ENCODE measurements at regions not wholly inside any gene's neighbourhood (a gene's known extent, or its start where the extent isn't known, plus 50 kb on each side); places are given as distances from the start of the nearest gene placed in this dataset.
"Not testable (repeated sequence)": the region's sequence is repeated elsewhere in the genome, so short reads cannot be mapped to it uniquely, and the experiment has no call there.

DNA sequence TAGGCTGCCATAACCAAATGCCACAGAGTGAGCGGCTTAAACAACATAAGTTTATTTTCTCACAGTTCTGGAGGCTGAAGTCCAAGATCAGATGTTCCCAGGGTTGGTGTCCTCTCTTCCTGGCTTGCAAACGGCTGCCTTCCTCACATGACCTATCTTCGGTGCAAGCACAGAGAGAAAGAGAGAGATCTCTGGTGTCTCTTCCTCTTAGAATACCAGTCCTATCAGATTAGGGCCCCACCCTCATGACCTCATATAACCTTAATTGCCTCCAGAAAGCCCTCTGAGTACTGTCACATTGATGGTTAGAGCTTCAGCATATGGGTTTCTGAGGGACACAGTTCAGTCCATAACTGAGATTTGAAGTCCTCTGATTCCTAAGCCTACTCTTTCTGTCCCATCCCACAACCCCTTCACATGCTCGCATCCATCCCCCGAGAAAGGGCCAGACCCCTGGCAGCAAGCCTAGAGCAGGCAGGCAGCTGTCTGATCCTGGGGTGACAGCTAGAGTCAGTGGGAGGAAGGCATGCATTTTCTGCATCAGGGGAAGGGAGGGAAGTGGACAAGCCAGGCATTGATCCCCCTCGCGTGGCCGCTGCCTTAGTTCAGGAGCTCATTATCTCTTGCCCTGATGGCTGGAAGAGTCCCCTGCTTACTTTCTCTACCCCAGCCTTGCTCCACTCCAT lies 114.1 kb downstream of the FAR1 start:
- DNase-seq (ENCODE audit: low read depth) = no peak

DNA sequence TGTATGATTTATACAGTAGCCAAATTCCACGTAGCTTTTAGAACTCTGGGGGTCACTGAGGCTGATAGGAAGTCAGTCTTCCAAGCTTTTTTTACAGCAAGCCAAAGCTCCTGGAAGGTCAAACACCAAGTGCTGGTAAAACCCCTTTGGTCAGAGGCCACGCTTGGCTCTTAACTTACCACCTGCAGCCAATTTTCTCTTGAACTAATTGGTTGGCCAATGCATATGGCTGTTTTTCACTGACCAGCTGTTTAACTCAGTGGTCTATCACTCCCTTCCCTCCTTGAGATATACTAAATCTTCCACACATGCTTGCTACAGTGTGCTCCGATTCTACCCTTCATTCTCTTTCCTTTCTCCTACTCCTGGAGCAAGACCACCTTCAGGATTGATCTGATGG lies 116.0 kb downstream of the FAR1 start:
- DNase-seq (ENCODE audit: low read depth) = no peak

DNA sequence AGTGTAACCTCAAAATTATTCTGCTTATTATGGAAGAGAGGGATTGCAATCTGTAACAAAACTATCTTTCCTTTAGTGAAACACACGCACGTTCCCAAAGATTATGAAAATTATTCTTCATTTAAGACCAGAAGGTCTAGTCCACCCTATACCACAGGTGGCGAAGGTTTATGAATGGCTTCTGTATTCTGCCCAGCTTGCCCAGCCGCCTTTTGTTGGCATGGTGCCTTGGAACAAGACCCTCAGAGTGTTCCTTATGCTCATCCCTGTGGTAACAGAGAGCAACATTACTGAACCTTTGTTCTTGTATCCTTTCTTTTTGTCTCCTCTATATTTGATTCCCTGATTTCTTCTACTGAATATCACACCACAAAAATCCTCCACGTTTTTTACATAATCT lies 116.4 kb downstream of the FAR1 start:
- DNase-seq (ENCODE audit: low read depth) = no peak

DNA sequence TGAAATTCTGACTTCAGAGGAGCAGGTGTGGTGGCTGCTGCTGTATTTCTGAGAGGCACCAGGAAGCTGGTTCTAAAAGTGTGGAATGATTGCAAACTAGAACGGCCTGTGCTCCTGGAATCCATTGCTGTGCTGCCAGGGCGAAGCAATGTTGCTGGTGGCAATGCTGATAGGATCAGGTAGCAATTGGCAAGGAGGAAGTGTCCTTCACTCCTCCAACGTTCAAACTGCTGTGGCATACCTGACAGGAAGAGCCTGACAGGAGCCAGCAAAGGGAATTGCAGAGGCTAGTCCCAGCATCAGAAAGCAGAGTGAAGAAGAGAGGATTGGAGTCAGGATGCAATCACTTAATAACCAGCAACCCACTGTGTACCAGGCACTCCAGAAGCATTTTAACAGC lies 118.2 kb downstream of the FAR1 start:
- no peak for DNase-seq (ENCODE audit: low read depth)

DNA sequence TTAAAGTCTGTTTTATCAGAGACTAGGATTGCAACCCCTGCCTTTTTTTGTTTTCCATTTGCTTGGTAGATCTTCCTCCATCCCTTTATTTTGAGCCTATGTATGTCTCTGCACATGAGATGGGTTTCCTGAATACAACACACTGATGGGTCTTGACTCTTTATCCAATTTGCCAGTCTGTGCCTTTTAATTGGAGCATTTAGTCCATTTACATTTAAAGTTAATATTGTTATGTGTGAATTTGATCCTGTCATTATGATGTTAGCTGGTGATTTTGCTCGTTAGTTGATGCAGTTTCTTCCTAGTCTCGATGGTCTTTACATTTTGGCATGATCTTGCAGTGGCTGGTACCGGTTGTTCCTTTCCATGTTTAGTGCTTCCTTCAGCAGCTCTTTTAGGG lies 129.1 kb downstream of the FAR1 start:
- not testable (repeated sequence) for DNase-seq (ENCODE audit: low read depth)

DNA sequence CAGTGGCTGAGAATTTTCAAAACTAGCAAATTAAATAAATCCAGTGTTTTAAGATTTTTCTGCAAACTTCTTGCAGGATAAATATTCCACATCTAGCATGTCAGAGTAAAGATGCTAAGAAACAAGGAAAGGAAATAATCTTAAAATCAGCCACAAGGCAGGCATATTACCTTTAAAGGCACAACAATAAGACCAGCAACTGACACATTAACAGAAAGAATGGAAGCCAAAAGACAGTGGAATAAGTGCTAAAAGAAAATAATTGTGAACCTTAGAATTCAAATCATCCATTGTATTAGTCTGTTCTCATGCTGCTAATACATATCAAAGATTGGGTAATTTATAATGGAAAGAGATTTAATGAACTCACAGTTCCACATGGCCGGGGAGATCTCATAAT lies 132.4 kb downstream of the FAR1 start:
- DNase-seq (ENCODE audit: low read depth) = no peak

DNA sequence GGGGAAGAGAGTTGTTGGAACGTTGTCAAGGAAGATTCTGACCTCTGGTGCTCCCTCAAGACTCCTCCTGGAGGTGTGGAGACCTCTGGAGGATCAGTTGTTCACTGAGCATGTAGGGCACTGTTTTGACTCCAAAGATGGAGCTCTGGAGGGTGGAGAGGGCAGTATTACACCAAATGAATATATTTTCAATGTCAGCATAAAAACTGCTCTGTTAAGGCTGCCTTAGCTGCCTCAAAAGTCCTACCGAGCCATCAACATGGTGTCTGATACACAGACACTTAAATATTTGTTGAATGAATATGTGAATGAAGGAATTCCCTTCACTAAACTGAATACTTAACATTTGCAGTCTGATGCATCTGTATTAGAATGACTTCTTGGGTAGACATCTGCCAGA lies 144.2 kb upstream of the SPON1 start:
- no peak for DNase-seq (ENCODE audit: low read depth)

DNA sequence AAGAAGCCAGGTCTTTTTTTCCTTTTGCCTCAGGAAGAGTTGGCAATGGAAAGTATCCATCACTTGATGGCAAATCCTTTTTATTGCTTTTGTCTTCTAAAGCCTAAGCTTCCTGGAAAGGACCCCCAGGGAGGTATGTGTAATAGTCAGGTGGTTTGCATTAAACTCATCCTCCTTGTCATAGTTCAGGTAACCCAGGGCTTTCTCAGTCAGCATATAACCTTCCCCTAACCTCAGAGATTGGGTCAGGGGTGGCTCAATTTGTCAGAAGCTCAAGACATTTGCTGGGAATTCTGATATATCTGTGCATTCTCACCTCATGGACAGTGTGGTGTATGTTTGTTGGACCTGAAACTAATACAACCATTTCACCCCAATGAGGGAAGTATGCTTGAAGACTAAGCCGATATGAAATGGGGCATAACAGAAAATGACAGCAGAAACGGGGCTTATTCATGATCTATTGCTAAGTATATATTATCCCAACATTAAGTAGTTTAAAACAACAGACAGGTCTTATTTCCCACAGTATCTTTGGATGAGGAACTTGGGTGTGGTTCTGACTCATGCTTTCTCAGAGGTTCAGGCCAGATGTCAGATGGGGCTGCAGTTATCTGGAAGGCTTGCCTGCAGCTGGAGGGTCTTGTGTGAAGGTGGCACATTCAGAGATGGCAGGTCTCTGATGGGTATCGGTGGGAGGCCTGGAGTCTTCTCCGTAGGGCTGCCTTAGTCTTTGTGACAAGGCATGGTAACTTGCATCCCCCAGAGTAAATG lies 135.8 kb upstream of the SPON1 start:
- peak; percentile 31 for DNase-seq (ENCODE audit: low read depth)

DNA sequence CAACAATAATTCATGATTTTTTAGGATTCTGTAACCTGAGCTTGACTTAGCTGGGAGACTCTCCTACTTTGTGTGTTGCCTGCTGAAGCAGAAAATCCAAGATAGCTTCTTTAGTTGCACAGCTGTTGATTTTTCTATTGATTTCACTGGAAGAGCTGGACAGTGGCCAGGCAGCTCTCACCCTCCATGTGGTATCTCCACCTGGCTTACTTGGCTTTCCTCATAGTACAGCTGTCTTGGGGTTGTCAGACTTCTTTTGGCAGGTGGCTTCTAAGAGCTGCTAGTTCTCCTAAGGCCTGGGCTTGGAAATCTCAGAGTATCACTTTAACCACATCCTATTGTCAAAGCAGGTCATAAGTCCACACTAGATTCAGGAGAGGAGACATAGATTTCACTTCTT lies 130.8 kb upstream of the SPON1 start:
- no peak for DNase-seq (ENCODE audit: low read depth)

DNA sequence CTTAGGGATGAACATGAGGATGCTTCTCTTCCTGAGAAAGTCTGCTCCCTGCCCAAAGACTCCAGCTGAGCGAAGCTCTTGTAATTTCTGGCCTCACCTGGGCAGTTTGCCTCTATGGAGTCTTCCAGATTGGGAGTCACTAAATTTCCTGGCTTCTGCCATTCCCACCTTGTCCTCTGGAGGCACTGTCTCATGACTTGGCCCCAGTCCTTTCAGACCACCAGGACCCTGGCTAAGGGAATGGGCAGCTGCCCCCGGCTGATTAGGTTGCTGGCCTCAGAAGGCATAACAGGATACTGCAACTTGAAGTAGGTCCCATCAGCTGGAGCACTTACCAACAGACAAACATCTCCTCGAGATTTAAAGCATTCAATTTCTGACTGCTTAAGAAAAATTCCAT lies 128.1 kb upstream of the SPON1 start:
- no peak for DNase-seq (ENCODE audit: low read depth)

DNA sequence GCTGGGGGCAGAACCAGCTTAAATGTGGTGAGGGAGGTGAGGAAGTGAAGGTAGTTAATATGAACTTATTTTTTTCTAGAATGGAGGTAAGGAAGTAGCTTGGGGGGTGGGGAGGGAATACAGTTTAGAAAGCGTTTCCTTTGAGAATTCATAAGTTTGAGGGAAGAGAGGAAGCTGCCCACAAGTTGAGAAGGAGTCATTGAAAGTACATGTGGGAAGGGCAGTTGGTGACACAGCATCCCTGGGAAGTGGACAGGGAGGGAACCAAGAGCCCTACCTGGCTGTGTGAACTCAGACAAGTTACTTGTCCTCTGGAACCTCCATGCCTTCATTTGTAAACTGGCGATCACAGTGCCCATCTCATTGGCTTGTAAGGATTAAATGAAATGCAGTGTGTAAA lies 125.9 kb upstream of the SPON1 start:
- no peak for DNase-seq (ENCODE audit: low read depth)

DNA sequence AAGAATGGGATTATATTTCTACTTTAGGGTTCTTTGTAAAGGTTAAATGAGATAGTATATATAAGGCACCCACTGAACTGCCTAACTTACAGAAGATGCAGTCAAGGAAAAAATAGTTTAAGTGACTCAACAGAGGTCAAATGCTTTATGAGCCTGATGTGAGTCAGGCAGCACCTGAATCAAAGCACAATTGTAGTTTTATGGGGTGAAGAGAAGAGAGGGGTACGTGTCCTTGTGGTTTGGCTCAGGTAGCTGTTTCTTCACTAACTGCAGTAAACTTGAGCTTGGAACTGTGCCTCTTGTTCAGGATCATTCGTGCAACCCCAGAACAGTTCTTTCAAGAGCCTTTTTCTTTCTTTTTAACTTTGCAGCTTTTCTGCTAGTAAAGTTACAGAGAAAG lies 125.2 kb upstream of the SPON1 start:
- peak; percentile 14 for DNase-seq (ENCODE audit: low read depth)

DNA sequence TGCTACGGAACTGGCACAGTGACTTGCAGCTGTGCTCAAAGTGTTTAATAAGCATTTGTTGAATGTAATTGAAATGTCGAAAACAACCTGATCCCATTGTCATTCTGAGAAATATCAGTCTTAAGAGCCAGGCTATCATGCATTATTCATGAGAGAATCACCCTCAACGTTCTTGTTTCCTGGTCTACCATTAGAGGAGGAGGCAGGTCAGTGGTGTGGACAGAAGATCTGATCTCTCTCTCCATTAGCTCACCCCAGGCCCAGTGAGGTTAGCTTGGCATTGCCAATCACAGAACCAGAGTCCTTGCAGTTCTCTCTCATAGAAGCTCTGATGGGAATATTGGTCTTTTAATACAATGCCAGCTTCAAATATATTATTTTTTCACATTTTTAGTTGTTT lies 121.1 kb upstream of the SPON1 start:
- no peak for DNase-seq (ENCODE audit: low read depth)

DNA sequence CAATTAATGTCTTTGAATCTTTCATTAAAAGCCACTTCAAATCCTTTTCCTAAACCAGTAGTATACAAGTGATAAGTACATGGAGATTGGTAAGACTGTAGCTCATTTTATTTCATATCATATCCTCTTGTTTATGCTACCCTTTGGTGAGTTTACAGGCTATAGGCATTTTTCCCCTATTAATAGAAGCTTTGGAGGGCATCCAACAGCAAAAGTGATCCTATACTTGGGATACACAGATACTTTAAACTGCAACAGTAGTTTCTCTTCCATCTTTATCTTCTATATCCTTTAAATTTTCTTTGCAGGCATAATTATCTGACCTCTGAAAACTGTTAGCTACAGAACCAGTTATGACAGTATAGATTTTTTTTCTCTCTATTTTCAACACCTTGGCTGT lies 114.5 kb upstream of the SPON1 start:
- DNase-seq (ENCODE audit: low read depth) = no peak

DNA sequence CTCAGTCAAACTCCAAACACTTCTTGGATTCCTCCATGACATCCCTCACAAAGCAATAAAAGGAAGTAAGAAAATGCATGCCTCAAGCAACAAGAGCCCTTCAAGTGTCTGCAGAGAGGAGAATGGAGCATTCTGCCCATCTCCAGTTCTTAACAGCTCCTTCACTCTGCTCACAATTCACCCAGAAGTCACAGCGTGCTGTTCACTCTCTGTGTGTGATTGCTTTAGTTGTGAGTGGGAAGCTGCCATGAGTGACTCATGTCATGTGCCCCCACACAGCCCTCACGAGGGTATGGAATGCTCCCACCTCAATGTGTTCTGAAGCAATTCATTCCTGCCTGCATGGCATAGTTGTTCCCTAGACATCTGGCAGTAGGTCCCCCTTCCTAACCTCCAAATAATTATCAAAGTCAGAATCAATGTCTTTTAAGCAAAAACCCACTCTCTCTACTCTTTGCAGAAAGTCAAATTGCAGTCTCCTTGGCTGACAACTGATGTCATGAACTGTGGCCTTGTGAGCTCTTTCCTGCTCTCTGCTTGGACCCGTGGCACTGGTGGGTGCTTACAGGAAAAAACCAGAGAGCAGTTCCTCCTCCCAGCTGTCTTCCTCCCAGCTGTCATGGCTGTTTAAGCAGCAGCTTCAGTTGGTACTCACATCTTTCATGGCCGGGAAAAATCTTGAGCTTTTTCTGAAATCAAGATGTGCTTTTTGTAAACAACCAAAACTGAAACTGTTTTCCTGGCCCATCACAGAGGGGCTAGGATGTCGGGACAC lies 112.1 kb upstream of the SPON1 start:
- no peak for DNase-seq (ENCODE audit: low read depth)

DNA sequence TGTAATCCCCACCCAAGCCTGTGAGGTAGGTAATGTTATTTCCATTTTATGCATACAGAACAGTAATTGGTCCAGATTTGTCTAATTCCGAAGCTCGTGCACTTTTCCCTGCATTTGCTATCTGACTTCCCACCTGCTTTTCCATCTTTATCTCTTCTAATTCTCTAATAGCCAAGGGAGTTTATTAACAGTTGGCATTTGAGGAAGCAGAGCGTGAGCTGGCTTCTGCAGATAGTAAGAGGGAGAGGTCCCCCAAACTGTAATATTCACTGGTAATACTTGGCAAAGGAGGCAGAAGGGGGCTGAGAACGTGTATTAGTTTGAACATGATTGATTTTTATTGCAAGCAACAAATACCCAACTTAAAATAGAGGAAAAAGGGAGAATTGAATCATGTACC lies 110.8 kb upstream of the SPON1 start:
- no peak for DNase-seq (ENCODE audit: low read depth)

DNA sequence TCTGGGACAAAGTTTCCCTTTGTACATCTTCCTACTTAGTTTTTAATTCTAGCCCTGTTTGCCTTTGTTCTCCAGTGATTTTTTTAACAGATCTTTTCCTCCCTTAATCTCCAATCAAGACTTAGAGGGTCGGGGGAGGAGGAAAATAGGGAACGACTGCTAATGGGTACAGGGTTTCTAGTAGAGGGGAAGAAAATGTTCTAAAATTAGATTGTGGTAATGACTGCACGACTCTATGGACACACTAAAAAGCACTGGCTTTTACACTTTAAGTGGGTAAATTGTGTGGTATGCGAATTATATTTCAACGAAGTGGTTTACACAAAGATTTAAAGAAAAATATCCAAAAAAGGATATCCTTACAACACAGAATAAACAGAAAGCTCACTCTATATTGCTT lies 110.0 kb upstream of the SPON1 start:
- DNase-seq (ENCODE audit: low read depth) = no peak

DNA sequence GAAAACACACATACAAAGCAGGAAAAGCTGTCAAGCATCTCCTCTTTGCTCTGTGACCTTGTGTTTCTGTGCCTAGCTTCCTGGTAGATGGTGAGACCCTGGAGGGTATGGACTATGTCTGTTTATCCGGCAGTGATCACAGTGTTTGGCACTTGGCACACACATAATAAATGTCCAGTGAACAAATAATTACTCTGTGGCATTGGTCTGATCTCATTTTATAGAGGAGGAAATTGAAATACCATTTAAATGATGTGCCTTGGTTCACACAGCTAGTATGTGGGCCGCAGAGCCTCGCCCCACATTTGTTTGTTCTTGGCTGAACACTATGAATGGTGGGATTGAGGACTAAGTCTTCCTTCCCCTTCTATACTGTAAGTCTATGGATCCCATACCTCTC lies 104.7 kb upstream of the SPON1 start:
- DNase-seq (ENCODE audit: low read depth) = no peak

DNA sequence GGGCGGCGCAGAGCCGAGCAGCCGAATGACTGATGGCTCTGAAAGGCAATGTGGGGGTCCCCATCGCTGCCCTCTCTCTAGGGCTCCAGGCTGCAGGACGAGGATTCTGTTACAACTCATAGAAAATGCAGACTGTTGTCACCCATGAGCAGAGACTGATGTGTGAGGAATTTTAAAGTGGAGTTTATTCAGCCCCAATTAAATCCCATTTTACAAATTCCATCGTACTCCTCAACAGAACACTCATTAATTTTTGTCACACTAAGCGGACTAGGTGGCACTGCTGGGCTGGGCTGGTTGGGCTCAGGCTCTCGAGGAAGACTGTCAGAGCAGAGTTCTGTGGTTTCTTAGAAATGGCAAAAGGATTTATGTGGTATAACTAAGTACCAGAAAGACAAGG lies 102.6 kb upstream of the SPON1 start:
- no peak for DNase-seq (ENCODE audit: low read depth)

DNA sequence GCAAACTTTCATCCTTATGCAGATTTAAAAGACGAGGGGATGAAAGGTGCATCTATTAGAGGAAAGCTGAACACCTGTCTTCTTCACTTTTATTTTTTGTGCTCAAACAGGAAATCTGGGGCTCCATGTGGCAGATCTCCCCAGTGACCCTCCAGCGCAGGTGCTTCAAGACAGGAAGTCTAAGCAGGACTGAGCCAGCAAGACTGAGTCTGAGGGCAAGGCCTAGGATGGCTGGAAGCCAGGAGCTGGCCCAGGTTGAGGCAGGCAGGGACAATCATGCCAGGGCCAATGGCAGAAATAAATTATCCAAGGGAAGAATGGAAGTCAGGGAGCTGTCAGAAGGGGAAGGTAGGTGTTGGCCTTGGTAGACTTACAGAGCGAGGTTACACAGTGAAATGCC lies 101.1 kb upstream of the SPON1 start:
- DNase-seq (ENCODE audit: low read depth) = no peak

DNA sequence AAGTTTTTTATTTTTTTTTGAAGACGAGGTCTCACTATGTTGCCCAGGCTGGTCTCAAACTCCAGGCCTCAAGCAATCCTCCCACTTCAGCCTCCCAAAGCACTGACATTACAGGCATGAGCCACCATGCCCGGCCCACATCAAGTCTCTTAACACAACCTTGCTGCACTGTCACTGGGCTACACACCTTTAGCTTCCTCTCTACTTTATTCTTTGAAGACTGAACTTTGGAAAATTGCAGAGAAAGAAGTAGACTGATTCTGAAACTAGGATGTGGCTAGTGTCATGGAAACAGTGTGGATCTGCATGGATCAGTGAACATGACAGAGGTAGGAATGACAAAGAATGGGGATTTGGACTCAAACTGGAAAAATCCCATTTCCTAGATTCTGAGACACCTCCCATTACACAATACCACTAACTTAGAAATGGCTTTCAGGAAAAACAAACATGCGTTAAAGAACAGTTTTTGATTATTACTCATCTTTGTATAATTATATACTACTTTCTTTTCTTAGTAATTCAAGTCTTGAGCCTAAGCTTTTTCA lies 99.6 kb upstream of the SPON1 start:
- DNase-seq (ENCODE audit: low read depth) = no peak

DNA sequence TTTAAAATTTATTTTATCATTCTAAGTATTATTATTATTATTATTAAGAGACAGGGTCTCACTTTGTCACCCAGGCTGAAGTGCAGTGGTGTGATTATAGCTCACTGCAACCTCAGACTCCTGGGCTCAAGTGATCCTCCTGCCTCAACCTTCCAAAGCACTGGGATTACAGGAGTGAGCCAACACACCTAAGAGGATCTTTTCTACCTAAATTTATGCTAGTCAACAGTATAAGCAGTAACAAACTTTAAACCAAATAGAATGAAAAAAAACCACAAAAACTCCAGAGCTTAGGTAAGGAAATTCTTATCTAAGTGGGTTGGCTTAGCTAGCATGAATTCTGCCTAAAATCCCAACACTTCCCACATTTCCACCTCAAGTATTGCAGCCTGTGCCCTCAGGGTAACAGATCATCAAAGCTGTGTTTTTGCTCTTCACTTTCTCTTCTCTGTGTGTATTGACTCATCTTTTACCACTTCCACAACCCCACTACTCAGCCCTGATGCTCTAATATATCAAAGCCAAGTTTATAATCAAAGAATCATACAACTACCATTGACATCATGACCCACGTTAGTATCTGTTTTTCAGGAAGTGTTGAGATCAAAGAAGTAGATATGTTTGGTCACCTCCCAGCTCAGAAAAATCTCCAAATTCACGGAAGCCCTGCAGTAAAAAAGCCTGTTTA lies 93.7 kb upstream of the SPON1 start:
- DNase-seq (ENCODE audit: low read depth) = no peak
